WTC11 (cell line): ENCODE measurements at regions not wholly inside any gene's neighbourhood (a gene's known extent, or its start where the extent isn't known, plus 50 kb on each side); places are given as distances from the start of the nearest gene placed in this dataset.

Source experiments
- ATAC-seq: fragments of 200-7000 bp; cut with Tn5 transposase; 2 replicates; pipeline ENCODE4 v1.10.0; 2021; ENCODE audit warnings: mild to moderate bottlenecking, moderate library complexity
- CTCF ChIA-PET: fragments of 300-600 bp; sonication (Branson Sonifier 250); formaldehyde crosslinking; loops from one replicate; lab custom pipeline; 2021; ENCODE audit warnings: antibody characterized with exemption; lab: Charles Lee
- POLR2A ChIA-PET: fragments of 350-600 bp; sonication (Branson Sonifier 250); formaldehyde crosslinking; loops from one replicate; lab custom pipeline; 2021; ENCODE audit warnings: antibody characterized with exemption; lab: Charles Lee
- DNase-seq: peaks from one replicate; pipeline ENCODE4 v3.0.0; 2021; ENCODE audit warnings: low spot score
- H3K27ac Mint-ChIP-seq: 2 replicates; pipeline ENCODE4 v1.8.0; 2021; ENCODE audit warnings: mixed read lengths
- H3K27me3 Mint-ChIP-seq: 2 replicates; pipeline ENCODE4 v1.8.0; 2021; ENCODE audit warnings: low read depth, mild to moderate bottlenecking, moderate library complexity, mixed read lengths
- H3K36me3 Mint-ChIP-seq: 2 replicates; pipeline ENCODE4 v1.8.0; 2021; ENCODE audit warnings: mixed read lengths
- H3K4me1 Mint-ChIP-seq: 2 replicates; pipeline ENCODE4 v1.8.0; 2022; ENCODE audit warnings: mixed read lengths
- H3K4me3 Mint-ChIP-seq: 2 replicates; pipeline ENCODE4 v1.8.0; 2021; ENCODE audit warnings: mild to moderate bottlenecking, moderate library complexity, mixed read lengths
- H3K9me3 Mint-ChIP-seq: 2 replicates; pipeline ENCODE4 v1.8.0; 2021; ENCODE audit warnings: mixed read lengths
- AFF4 ChIP-seq: sonication (generic); formaldehyde crosslinking; IDR thresholded peaks from 2 replicates; pipeline ENCODE4 v1.8.1; 2023; ENCODE audit warnings: mild to moderate bottlenecking, missing genetic modification reagents, borderline replicate concordance
- ATF1 ChIP-seq: sonication (generic); formaldehyde crosslinking; IDR thresholded peaks from 2 replicates; pipeline ENCODE4 v1.8.1; 2023; ENCODE audit warnings: mild to moderate bottlenecking, moderate library complexity, missing genetic modification reagents
- ATF3 ChIP-seq: sonication (generic); formaldehyde crosslinking; conservative IDR thresholded peaks from 2 replicates; pipeline ENCODE4 v1.8.1; 2022; ENCODE audit warnings: mild to moderate bottlenecking, missing genetic modification reagents
- E2F4 ChIP-seq: sonication (generic); formaldehyde crosslinking; IDR thresholded peaks from 2 replicates; pipeline ENCODE4 v1.8.1; 2022; ENCODE audit warnings: low read depth, mild to moderate bottlenecking, moderate library complexity, missing genetic modification reagents, borderline replicate concordance
- E2F5 ChIP-seq: sonication (generic); formaldehyde crosslinking; IDR thresholded peaks from 2 replicates; pipeline ENCODE4 v1.8.1; 2022; ENCODE audit warnings: mild to moderate bottlenecking, moderate library complexity, missing genetic modification reagents
- GTF2I ChIP-seq: fragments of 250-450 bp; sonication (Bioruptor Pico); conservative IDR thresholded peaks from 2 replicates; pipeline ENCODE4 v1.4.0; 2021; ENCODE audit warnings: mild to moderate bottlenecking
- KAT7 ChIP-seq: sonication (generic); formaldehyde crosslinking; IDR thresholded peaks from 2 replicates; pipeline ENCODE4 v1.8.1; 2023; ENCODE audit warnings: missing genetic modification reagents, mild to moderate bottlenecking, borderline replicate concordance
- MAX ChIP-seq: sonication (generic); formaldehyde crosslinking; IDR thresholded peaks from 2 replicates; pipeline ENCODE4 v1.8.0; 2022; ENCODE audit warnings: mild to moderate bottlenecking, missing genetic modification reagents
- NFATC4 ChIP-seq: fragments of 250-450 bp; sonication (Bioruptor Pico); IDR thresholded peaks from 2 replicates; pipeline ENCODE4 v1.9.0; 2021; ENCODE audit warnings: mild to moderate bottlenecking
- NR3C1 ChIP-seq: sonication (generic); formaldehyde crosslinking; conservative IDR thresholded peaks from 2 replicates; pipeline ENCODE4 v1.8.1; 2023; ENCODE audit warnings: low read depth, mild to moderate bottlenecking, missing genetic modification reagents
- PREB ChIP-seq: sonication (generic); formaldehyde crosslinking; IDR thresholded peaks from 2 replicates; pipeline ENCODE4 v1.8.1; 2022; ENCODE audit warnings: mild to moderate bottlenecking, missing genetic modification reagents, moderate library complexity, borderline replicate concordance
- PRRX2 ChIP-seq: fragments of 250-450 bp; sonication (Bioruptor Pico); IDR thresholded peaks from 2 replicates; pipeline ENCODE4 v1.8.0; 2021; ENCODE audit warnings: mild to moderate bottlenecking
- RORB ChIP-seq: fragments of 250-450 bp; sonication (Bioruptor Pico); IDR thresholded peaks from 2 replicates; pipeline ENCODE4 v1.9.0; 2021; ENCODE audit warnings: mild to moderate bottlenecking
- TEAD1 ChIP-seq: sonication (generic); formaldehyde crosslinking; IDR thresholded peaks from 2 replicates; pipeline ENCODE4 v1.8.0; 2022; ENCODE audit warnings: mild to moderate bottlenecking, missing genetic modification reagents
- TP53 ChIP-seq: sonication (generic); formaldehyde crosslinking; IDR thresholded peaks from 2 replicates; pipeline ENCODE4 v1.8.1; 2023; ENCODE audit warnings: mild to moderate bottlenecking, missing genetic modification reagents
- USF2 ChIP-seq: sonication (generic); formaldehyde crosslinking; IDR thresholded peaks from 2 replicates; pipeline ENCODE4 v1.8.1; 2023; ENCODE audit warnings: mild to moderate bottlenecking, missing genetic modification reagents, moderate library complexity
- ZBTB43 ChIP-seq: sonication (generic); formaldehyde crosslinking; IDR thresholded peaks from 2 replicates; pipeline ENCODE4 v1.8.1; 2023; ENCODE audit warnings: mild to moderate bottlenecking, missing genetic modification reagents
- ZNF138 ChIP-seq: sonication (generic); formaldehyde crosslinking; conservative IDR thresholded peaks from 2 replicates; pipeline ENCODE4 v1.8.1; 2022; ENCODE audit warnings: mild to moderate bottlenecking, moderate library complexity, missing genetic modification reagents
- ZNF317 ChIP-seq: sonication (generic); formaldehyde crosslinking; IDR thresholded peaks from 2 replicates; pipeline ENCODE4 v1.8.1; 2023; ENCODE audit warnings: low read depth, mild to moderate bottlenecking, moderate library complexity, missing genetic modification reagents, borderline replicate concordance
- ZNF423 ChIP-seq: fragments of 250-450 bp; sonication (Bioruptor Pico); IDR thresholded peaks from 2 replicates; pipeline ENCODE4 v2.1.2; 2022; ENCODE audit warnings: mild to moderate bottlenecking, moderate library complexity

- Mint-ChIP-seq H3K27ac (no peak overlapping the region), H3K9me3 (peaks cover 5% of the 10 kb centered on the region; the same call in 1 of the 2 replicates)
- POLR2A ChIA-PET: no interaction called here
- no peak for ATAC-seq
- TF ChIP-seq AFF4 (CRISPR knock-in tag): no peak
- no peak for TF ChIP-seq PRRX2
- no peak for TF ChIP-seq KAT7 (CRISPR knock-in tag)
- no peak for TF ChIP-seq ATF3 (CRISPR knock-in tag)
- no peak for TF ChIP-seq ZNF317 (CRISPR knock-in tag)
- no peak for TF ChIP-seq USF2 (CRISPR knock-in tag)
- no peak for TF ChIP-seq ZBTB43 (CRISPR knock-in tag)
- no peak for TF ChIP-seq RORB (CRISPR knock-in tag)
- TF ChIP-seq, all 79 proteins: peak for 0
- no peak for DNase-seq
- no peaks in the 10 kb centered on the region; the same call in 1 of the 2 replicates for H3K27me3 Mint-ChIP-seq
- CTCF ChIA-PET: no interaction called here
- no peaks in the 10 kb centered on the region for H3K36me3 Mint-ChIP-seq
- no peak overlapping the region for H3K4me3 Mint-ChIP-seq
- no peaks in the 10 kb centered on the region for H3K4me1 Mint-ChIP-seq
Measured at GRCh38 chr22:48842976-48843375, 984.7 kb downstream of the BRD1 start.

- no peaks in the 10 kb centered on the region for H3K4me1 Mint-ChIP-seq
- H3K27me3 Mint-ChIP-seq: no peaks in the 10 kb centered on the region; the same call in none of the 2 replicates
- DNase-seq: no peak
- peaks cover 3% of the 10 kb centered on the region; the same call in 1 of the 2 replicates for H3K36me3 Mint-ChIP-seq
- no peak overlapping the region for H3K4me3 Mint-ChIP-seq
- ChIA-PET CTCF (no interaction called here), POLR2A (no interaction called here)
- H3K9me3 Mint-ChIP-seq: peaks cover 9% of the 10 kb centered on the region
- no peak overlapping the region for H3K27ac Mint-ChIP-seq
- ATAC-seq: no peak
- TF ChIP-seq TP53 (CRISPR knock-in tag) (no peak), PREB (CRISPR knock-in tag) (no peak), TEAD1 (CRISPR knock-in tag) (no peak), MAX (CRISPR knock-in tag) (no peak), AFF4 (CRISPR knock-in tag) (no peak), GTF2I (CRISPR knock-in tag) (no peak), E2F5 (no peak), E2F4 (CRISPR knock-in tag) (no peak), ZNF423 (CRISPR knock-in tag) (no peak), NR3C1 (CRISPR knock-in tag) (no peak), ZNF138 (CRISPR knock-in tag) (no peak), ATF1 (no peak), NFATC4 (CRISPR knock-in tag) (no peak)
Measured at GRCh38 chr22:48842583-48842945, 985.1 kb downstream of the BRD1 start.
